ENCODE measurements at regions not wholly inside any gene's neighbourhood (a gene's known extent, or its start where the extent isn't known, plus 50 kb on each side); places are given as distances from the start of the nearest gene placed in this dataset.

DNA sequence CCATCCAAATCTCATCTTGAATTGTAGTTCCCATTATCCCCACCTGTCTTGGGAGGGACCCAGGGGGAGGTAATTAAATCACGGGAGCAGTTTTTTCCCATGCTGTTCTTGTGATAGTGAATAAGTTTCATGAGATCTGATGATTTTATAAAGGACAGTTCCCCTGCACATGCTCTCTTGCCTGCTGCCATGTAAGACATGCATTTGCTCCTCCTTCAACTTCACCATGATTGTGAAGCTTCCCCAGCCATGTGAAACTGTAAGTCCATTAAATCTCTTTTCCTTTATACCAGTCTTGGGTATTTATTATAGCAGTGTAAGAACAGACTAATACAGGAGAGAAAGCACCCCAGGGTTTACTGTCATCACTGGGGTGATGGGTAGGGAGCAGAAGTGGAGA is 220.4 kb upstream of the NUDT4 start:
- Histone ChIP-seq H3K4me2 (ENCODE audit: low read length) (no peak overlapping the region), H3K27ac (ENCODE audit: low read length) (no peak overlapping the region), H3F3A (ENCODE audit: insufficient read depth, low read length, poor library complexity, severe bottlenecking) (no peaks in the 10 kb centered on the region), H3K9me2 (ENCODE audit: insufficient read depth, low read length) (no peaks in the 10 kb centered on the region), H3K4me3 (ENCODE audit: low read length) (no peak overlapping the region), H3K9me3 (ENCODE audit: low read length) (no peaks in the 10 kb centered on the region), H2AFZ (ENCODE audit: low read depth, low read length) (no peak overlapping the region), H3K36me3 (ENCODE audit: insufficient read depth, low read length) (no peaks in the 10 kb centered on the region), H3K9ac (ENCODE audit: low read length) (no peak overlapping the region), H3K27me3 (ENCODE audit: insufficient read depth, low read depth, low read length) (no peaks in the 10 kb centered on the region), H3K79me2 (replicated peaks; ENCODE audit: insufficient read depth, low read length) (no peaks in the 10 kb centered on the region), H4K20me1 (ENCODE audit: insufficient read depth) (no peaks in the 10 kb centered on the region)
- TF ChIP-seq, protein P1, sequence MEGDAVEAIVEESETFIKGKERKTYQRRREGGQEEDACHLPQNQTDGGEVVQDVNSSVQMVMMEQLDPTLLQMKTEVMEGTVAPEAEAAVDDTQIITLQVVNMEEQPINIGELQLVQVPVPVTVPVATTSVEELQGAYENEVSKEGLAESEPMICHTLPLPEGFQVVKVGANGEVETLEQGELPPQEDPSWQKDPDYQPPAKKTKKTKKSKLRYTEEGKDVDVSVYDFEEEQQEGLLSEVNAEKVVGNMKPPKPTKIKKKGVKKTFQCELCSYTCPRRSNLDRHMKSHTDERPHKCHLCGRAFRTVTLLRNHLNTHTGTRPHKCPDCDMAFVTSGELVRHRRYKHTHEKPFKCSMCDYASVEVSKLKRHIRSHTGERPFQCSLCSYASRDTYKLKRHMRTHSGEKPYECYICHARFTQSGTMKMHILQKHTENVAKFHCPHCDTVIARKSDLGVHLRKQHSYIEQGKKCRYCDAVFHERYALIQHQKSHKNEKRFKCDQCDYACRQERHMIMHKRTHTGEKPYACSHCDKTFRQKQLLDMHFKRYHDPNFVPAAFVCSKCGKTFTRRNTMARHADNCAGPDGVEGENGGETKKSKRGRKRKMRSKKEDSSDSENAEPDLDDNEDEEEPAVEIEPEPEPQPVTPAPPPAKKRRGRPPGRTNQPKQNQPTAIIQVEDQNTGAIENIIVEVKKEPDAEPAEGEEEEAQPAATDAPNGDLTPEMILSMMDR (IDR thresholded peaks at IDR 0.05; ENCODE audit: poor library complexity, severe bottlenecking): no peak
- TF ChIP-seq POLR2AphosphoS5 (IDR thresholded peaks at IDR 0.05): no peak
- TF ChIP-seq MXI1 (conservative IDR thresholded peaks at IDR 0.05; ENCODE audit: poor library complexity, severe bottlenecking): no peak

DNA sequence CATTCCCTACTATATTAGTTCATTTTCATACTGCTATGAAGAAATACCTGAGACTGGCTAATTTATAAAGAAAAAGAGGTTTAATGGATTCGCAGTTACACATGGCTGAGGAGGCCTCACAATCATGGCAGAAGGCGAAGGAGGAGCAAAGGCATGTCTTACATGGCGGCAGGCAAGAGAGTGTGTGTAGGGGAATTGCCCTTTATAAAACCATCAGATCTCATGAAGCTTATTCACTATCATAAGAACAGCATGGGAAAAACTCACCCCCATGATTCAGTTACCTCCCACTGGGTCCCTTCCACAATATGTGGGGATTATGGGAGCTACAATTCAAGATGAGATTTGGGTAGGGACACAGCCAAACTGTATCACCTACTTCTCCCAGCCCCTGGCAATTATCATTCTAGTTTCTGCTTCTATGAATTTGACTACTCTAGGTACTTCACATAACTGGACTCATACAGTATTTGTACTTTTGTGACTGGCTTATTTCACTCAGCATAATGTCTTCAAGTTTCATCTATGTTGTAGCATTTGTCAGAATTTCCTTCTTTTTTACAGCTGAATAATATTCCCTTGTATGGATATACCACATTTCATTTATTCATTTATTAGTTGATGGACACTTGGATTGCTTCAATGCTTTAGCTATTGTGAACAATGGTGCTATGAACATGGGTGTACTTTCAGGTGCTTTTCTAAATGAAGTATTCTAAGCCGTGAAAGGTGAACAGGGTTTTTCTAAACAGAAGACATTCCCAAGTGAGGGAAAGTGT is 219.5 kb upstream of the NUDT4 start:
- no peaks in the 10 kb centered on the region for H3F3A ChIP-seq (ENCODE audit: insufficient read depth, low read length, poor library complexity, severe bottlenecking)
- no peak for TF ChIP-seq EZH2 (IDR thresholded peaks at IDR 0.05; ENCODE audit: borderline replicate concordance, insufficient read depth, low read length, poor library complexity, severe bottlenecking)
- TF ChIP-seq, protein P1 (IDR thresholded peaks at IDR 0.05; ENCODE audit: poor library complexity, severe bottlenecking): no peak
- TF ChIP-seq RAD21 (conservative IDR thresholded peaks at IDR 0.05): no peak
- no peak for TF ChIP-seq REST (IDR thresholded peaks at IDR 0.05; ENCODE audit: borderline replicate concordance)
- no peak for TF ChIP-seq SMC3 (conservative IDR thresholded peaks at IDR 0.05; ENCODE audit: poor library complexity)
- TF ChIP-seq TAF1 (IDR thresholded peaks at IDR 0.05; ENCODE audit: low read depth): no peak
- TF ChIP-seq MXI1 (conservative IDR thresholded peaks at IDR 0.05; ENCODE audit: poor library complexity, severe bottlenecking): no peak
- TF ChIP-seq EP300 (conservative IDR thresholded peaks at IDR 0.05; ENCODE audit: poor library complexity, severe bottlenecking): no peak
- TF ChIP-seq POLR2AphosphoS5 (IDR thresholded peaks at IDR 0.05): no peak
- H3K4me3 ChIP-seq (ENCODE audit: low read length): no peak overlapping the region
- no peaks in the 10 kb centered on the region for H3K36me3 ChIP-seq (ENCODE audit: insufficient read depth, low read length)
- no peaks in the 10 kb centered on the region for H4K20me1 ChIP-seq (ENCODE audit: insufficient read depth)
- H3K79me2 ChIP-seq (replicated peaks; ENCODE audit: insufficient read depth, low read length): no peaks in the 10 kb centered on the region
- H3K4me2 ChIP-seq (ENCODE audit: low read length): no peak overlapping the region
- no peaks in the 10 kb centered on the region for H3K9me2 ChIP-seq (ENCODE audit: insufficient read depth, low read length)
- no peak overlapping the region for H2AFZ ChIP-seq (ENCODE audit: low read depth, low read length)
- H3K27me3 ChIP-seq (ENCODE audit: insufficient read depth, low read depth, low read length): no peaks in the 10 kb centered on the region
- no peak overlapping the region for H3K27ac ChIP-seq (ENCODE audit: low read length)
- H3K9ac ChIP-seq (ENCODE audit: low read length): no peak overlapping the region
- H3K9me3 ChIP-seq (ENCODE audit: low read length): no peaks in the 10 kb centered on the region

Measured in neural cell (in vitro differentiated cells).